ENCODE measurements at regions not wholly inside any gene's neighbourhood (a gene's known extent, or its start where the extent isn't known, plus 50 kb on each side); places are given as distances from the start of the nearest gene placed in this dataset.

GRCh38 chr1:87188640-87189039 is 140.0 kb upstream of the LMO4 start:
- Histone ChIP-seq H3K27me3 (ENCODE audit: insufficient read depth, low read length) (no peaks in the 10 kb centered on the region; the same call in 1 of the 2 replicates), H3K27ac (ENCODE audit: insufficient read length, low read depth, low read length) (no peak overlapping the region), H2BK5ac (ENCODE audit: insufficient read length, low read length) (no peak overlapping the region), H3K23ac (ENCODE audit: insufficient read length, low read depth, low read length) (no peak overlapping the region), H3K4me1 (ENCODE audit: insufficient read depth, low read length) (no peaks in the 10 kb centered on the region; the same call in 1 of the 2 replicates), H2BK15ac (ENCODE audit: low read depth, low read length) (no peak overlapping the region), H2BK12ac (ENCODE audit: insufficient read length, low read depth, low read length) (no peak overlapping the region), H3K9ac (ENCODE audit: extremely low read depth, insufficient read length, low read length) (no peak overlapping the region), H4K91ac (ENCODE audit: insufficient read length, low read depth, low read length) (no peak overlapping the region), H3K23me2 (ENCODE audit: insufficient read length, low read depth, low read length, poor library complexity, severe bottlenecking) (no peaks in the 10 kb centered on the region), H2AFZ (ENCODE audit: low read length) (no peak overlapping the region), H3K79me2 (ENCODE audit: insufficient read depth, low read length) (no peaks in the 10 kb centered on the region), H3K14ac (ENCODE audit: insufficient read depth, low read length) (no peak overlapping the region), H4K5ac (ENCODE audit: insufficient read length, low read depth, low read length) (no peak overlapping the region), H3K4ac (ENCODE audit: low read depth, low read length) (no peak overlapping the region), H4K8ac (replicated peaks; ENCODE audit: insufficient read length, low read depth, low read length) (no peak overlapping the region), H2BK20ac (ENCODE audit: low read depth, low read length, poor library complexity, severe bottlenecking) (no peak overlapping the region), H3K4me2 (ENCODE audit: insufficient read depth, insufficient read length, low read length) (no peak overlapping the region), H3K56ac (ENCODE audit: insufficient read length, low read depth, low read length) (no peak overlapping the region), H3K18ac (ENCODE audit: insufficient read length, low read depth, low read length) (no peak overlapping the region), H4K20me1 (ENCODE audit: control insufficient read depth, insufficient read depth, insufficient read length) (no peaks in the 10 kb centered on the region), H3T11ph (ENCODE audit: low read length) (no peak overlapping the region), H2BK120ac (ENCODE audit: low read depth, low read length, poor library complexity, severe bottlenecking) (no peak overlapping the region), H2AK5ac (ENCODE audit: insufficient read length, low read length) (no peak overlapping the region), H3K79me1 (ENCODE audit: insufficient read depth, low read depth, low read length, poor library complexity, severe bottlenecking) (no peaks in the 10 kb centered on the region), H3K9me3 (ENCODE audit: control insufficient read depth, low read depth, low read length) (no peaks in the 10 kb centered on the region)
- no peak overlapping the region for H3K27ac Mint-ChIP-seq
- TF ChIP-seq CTCF (conservative IDR thresholded peaks at IDR 0.05): no peak
- H3K27me3 Mint-ChIP-seq (ENCODE audit: low read depth): no peaks in the 10 kb centered on the region
- no CpG with 5 or more reads among the region's 3 CpGs for WGBS (ENCODE audit: extremely low coverage, insufficient read length, low lambda C conversion rate)
- H3K9me3 Mint-ChIP-seq: no peaks in the 10 kb centered on the region
- H3K4me1 Mint-ChIP-seq: peaks cover 18 to 22% of the 10 kb centered on the region in 2 experiments
- no peak overlapping the region for H3K4me3 Mint-ChIP-seq
- no peak for DNase-seq
- no peaks in the 10 kb centered on the region for H3K36me3 Mint-ChIP-seq (ENCODE audit: insufficient read depth in 1 of 3, low read depth in 3 of 3)
